ENCODE measurements at regions not wholly inside any gene's neighbourhood (a gene's known extent, or its start where the extent isn't known, plus 50 kb on each side); places are given as distances from the start of the nearest gene placed in this dataset.

GRCh38 chr7:119748251-119748860 lies 524.6 kb upstream of the KCND2 start:
- TF ChIP-seq POLR2A (IDR thresholded peaks at IDR 0.05) (no peak), CTCF (IDR thresholded peaks at IDR 0.05 in 4 of 5, conservative IDR thresholded peaks at IDR 0.05 in 1 of 5) (no peak)

Data from gastrocnemius medialis (tissue), 4 donors.